ENCODE measurements at regions not wholly inside any gene's neighbourhood (a gene's known extent, or its start where the extent isn't known, plus 50 kb on each side); places are given as distances from the start of the nearest gene placed in this dataset.
"Not testable (repeated sequence)": the region's sequence is repeated elsewhere in the genome, so short reads cannot be mapped to it uniquely, and the experiment has no call there.

- POLR2A ChIA-PET = no interaction called here
- CTCF ChIA-PET = no interaction called here
- DNase-seq (ENCODE audit: extremely low spot score) = no peak
Observed at GRCh38 chr5:18798058-18798457, 1163.8 kb downstream of the TAF11L14 start.

GRCh38 chr5:18799482-18800128 is 1165.3 kb downstream of the TAF11L14 start:
- DNase-seq (ENCODE audit: extremely low spot score) = no peak
- ChIA-PET CTCF (interaction anchor here (1.5 to 2.3 kb wide), 2 partner anchors 11 to 15 kb away, joined by 4 to 6 read pairs; no protein-coding TSS in a partner anchor), POLR2A (no interaction called here)
- TF ChIP-seq, protein P1, sequence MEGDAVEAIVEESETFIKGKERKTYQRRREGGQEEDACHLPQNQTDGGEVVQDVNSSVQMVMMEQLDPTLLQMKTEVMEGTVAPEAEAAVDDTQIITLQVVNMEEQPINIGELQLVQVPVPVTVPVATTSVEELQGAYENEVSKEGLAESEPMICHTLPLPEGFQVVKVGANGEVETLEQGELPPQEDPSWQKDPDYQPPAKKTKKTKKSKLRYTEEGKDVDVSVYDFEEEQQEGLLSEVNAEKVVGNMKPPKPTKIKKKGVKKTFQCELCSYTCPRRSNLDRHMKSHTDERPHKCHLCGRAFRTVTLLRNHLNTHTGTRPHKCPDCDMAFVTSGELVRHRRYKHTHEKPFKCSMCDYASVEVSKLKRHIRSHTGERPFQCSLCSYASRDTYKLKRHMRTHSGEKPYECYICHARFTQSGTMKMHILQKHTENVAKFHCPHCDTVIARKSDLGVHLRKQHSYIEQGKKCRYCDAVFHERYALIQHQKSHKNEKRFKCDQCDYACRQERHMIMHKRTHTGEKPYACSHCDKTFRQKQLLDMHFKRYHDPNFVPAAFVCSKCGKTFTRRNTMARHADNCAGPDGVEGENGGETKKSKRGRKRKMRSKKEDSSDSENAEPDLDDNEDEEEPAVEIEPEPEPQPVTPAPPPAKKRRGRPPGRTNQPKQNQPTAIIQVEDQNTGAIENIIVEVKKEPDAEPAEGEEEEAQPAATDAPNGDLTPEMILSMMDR (IDR thresholded peaks at IDR 0.05; ENCODE audit: control extremely low read depth, extremely low read depth, low read depth, missing control alignments) = no peak

More at GRCh38 chr5:18798058-18798457, 1163.8 kb downstream of the TAF11L14 start:
- TF ChIP-seq, protein P1 (IDR thresholded peaks at IDR 0.05; ENCODE audit: control extremely low read depth, extremely low read depth, low read depth, missing control alignments) = no peak

GRCh38 chr5:18800293-18801025 is 1166.2 kb downstream of the TAF11L14 start:
- no peak for DNase-seq (ENCODE audit: extremely low spot score)
- ChIA-PET POLR2A (no interaction called here), CTCF (interaction anchor here (1.0 to 2.3 kb wide), 3 partner anchors 12 to 24 kb away, joined by 3 to 6 read pairs (median 4); no protein-coding TSS in a partner anchor)
- TF ChIP-seq, protein P1 (IDR thresholded peaks at IDR 0.05; ENCODE audit: control extremely low read depth, extremely low read depth, low read depth, missing control alignments) = no peak

GRCh38 chr5:18801413-18801812 is 1167.2 kb downstream of the TAF11L14 start:
- DNase-seq (ENCODE audit: extremely low spot score); POLR2A ChIA-PET: not testable (repeated sequence)
- CTCF ChIA-PET = interaction anchor here (1.0 to 1.5 kb wide), 3 partner anchors 9 to 25 kb away, joined by 3 to 4 read pairs (median 3); no protein-coding TSS in a partner anchor

DNA sequence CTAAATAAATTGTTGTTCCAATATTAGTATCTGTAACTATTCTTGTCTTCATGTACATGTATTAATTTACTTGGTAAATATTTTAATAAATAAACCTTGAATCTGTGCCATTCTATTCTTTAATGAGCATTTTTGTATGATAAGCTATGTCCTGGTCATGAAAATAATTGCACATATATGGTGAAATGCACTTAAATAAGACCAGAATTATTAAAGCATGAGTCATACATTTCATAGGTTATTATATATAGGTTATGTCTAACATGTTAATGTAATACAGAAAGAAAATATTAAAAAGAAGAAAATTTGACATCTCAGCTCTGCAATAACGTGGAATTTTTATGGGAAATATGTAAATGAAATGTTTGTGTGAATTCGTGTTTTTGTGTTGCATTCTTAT is 1168.1 kb downstream of the TAF11L14 start:
- ChIA-PET CTCF (interaction anchor here (1.2 kb wide), 1 partner anchor 10 kb away, joined by 3 read pairs; no protein-coding TSS in a partner anchor), POLR2A (no interaction called here)
- DNase-seq (ENCODE audit: extremely low spot score) = no peak
- TF ChIP-seq, protein P1 (IDR thresholded peaks at IDR 0.05; ENCODE audit: control extremely low read depth, extremely low read depth, low read depth, missing control alignments) = no peak

DNA sequence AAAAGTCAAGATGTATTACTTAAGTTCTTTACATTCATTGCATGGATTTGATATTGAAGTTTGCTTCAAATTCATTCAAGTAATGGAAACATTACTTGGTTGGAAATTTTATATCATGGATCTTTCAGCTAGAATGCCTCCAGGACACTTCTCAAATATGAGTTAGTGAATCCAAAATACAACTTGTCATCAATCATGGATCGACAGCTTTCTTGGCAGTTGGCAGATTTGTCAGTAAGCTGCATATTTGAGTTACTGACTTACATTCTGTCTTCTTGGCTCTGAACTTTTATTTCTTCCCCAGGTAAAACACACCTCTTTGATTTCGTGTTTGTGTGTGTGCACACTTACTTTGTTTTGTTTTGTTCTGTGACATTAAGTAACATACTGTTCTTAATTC is 1171.1 kb downstream of the TAF11L14 start:
- POLR2A ChIA-PET = no interaction called here
- TF ChIP-seq, protein P1 (IDR thresholded peaks at IDR 0.05; ENCODE audit: control extremely low read depth, extremely low read depth, low read depth, missing control alignments) = no peak
- CTCF ChIA-PET = interaction anchor here (1.2 kb wide), 1 partner anchor 12 kb away, joined by 4 read pairs; no protein-coding TSS in a partner anchor
- no peak for DNase-seq (ENCODE audit: extremely low spot score)
